Gastroesophageal sphincter (tissue), 4 donors: ENCODE measurements at regions not wholly inside any gene's neighbourhood (a gene's known extent, or its start where the extent isn't known, plus 50 kb on each side); places are given as distances from the start of the nearest gene placed in this dataset.

ENCODE experiments used
- ATAC-seq: fragments of 150-250 bp; one replicate; pipeline ENCODE4 v1.9.1; 2016; ENCODE audit warnings: mild to moderate bottlenecking, moderate library complexity
- H3K27ac ChIP-seq, 4 donors: fragments of 200-600 bp; sonication (generic) in 3 of 4; 1 replicate in 3 of 4; 2 replicates in 1 of 4; pipeline ENCODE4 v1.5.1; 2016 to 2019
- H3K27me3 ChIP-seq: fragments of 200-600 bp; sonication (generic); one replicate; pipeline ENCODE4 v1.5.1; 2019
- H3K36me3 ChIP-seq, 2 donors: fragments of 200-600 bp; sonication (generic); one replicate each; pipeline ENCODE4 v1.5.1; 2019; ENCODE audit warnings: control low read depth in 1 of 2
- H3K4me1 ChIP-seq, 3 donors: fragments of 200-600 bp; sonication (generic); 1 replicate in 2 of 3; 2 replicates in 1 of 3; pipeline ENCODE4 v1.5.1; 2016 to 2019; ENCODE audit warnings: control low read depth in 2 of 3
- H3K4me3 ChIP-seq, 2 donors: fragments of 200-600 bp; sonication (generic); one replicate each; pipeline ENCODE4 v1.5.1; 2019; ENCODE audit warnings: mild to moderate bottlenecking in 1 of 2, moderate library complexity in 1 of 2
- H3K9me3 ChIP-seq, 3 donors: fragments of 200-600 bp; sonication (generic); one replicate each; pipeline ENCODE4 v1.5.1; 2017 to 2019; ENCODE audit warnings: control low read depth in 2 of 3
- EP300 ChIP-seq: sonication (generic); formaldehyde crosslinking; IDR thresholded peaks from one replicate; pipeline ENCODE4 v1.6.1; 2017; ENCODE audit warnings: antibody characterized with exemption, mild to moderate bottlenecking
- POLR2A ChIP-seq, 2 donors: fragments of 450-650 bp; IDR thresholded peaks; one replicate each; pipeline ENCODE4 v1.6.1; 2017; ENCODE audit warnings: antibody characterized with exemption in 2 of 2, mild to moderate bottlenecking in 2 of 2, moderate library complexity in 1 of 2
- POLR2AphosphoS5 ChIP-seq: sonication (generic); formaldehyde crosslinking; IDR thresholded peaks from one replicate; pipeline ENCODE4 v1.6.1; 2017; ENCODE audit warnings: antibody characterized with exemption
- WGBS, 2 donors: methylation state at CpG; one replicate each; pipeline ENCODE4 v1.1.5; 2018; ENCODE audit warnings: low coverage in 1 of 2; 5-methylcytosine and 5-hydroxymethylcytosine counted together
- small RNA-seq, 4 donors: library from RNA; depleted of rRNA; stranded (forward); fragments of <200 nt; gene quantifications; one replicate each; pipeline ENCODE3, GENCODE V24; 2016
- TF ChIP-seq, protein P1 (sequence below), 4 experiments: fragments of 200-600 bp in 2 of 4; fragments of 450-650 bp in 2 of 4; sonication (generic) in 1 of 4; IDR thresholded peaks; one replicate each; pipeline ENCODE4 v1.5.1; 2017 to 2019; ENCODE audit warnings: antibody characterized with exemption in 4 of 4, mild to moderate bottlenecking in 2 of 4, moderate library complexity in 2 of 4

DNA sequence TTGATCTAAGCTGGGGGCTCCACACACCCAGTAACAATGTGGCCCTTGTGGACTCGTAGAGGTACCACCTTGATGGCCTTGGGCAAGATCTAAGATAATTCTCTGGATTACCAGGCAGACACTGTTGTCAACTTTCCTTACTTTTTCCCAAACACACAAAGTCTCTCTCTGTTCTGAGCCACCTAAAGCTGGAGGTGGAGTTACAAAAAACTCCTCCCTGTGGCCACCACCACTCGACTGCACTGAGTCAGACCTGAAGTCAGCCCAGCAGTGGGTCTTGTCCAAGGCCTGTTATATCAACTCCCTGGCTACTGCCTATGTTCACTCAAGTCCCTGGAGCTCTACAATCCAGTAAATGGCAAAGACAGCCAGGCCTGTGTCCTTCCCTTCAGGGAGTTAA lies 70.1 kb upstream of the TECRL start:
- no peak overlapping the region for H3K4me3 ChIP-seq
- no peak for TF ChIP-seq EP300
- no peak for TF ChIP-seq POLR2AphosphoS5
- TF ChIP-seq POLR2A (IDR thresholded peaks at IDR 0.05): no peak
- TF ChIP-seq, protein P1, sequence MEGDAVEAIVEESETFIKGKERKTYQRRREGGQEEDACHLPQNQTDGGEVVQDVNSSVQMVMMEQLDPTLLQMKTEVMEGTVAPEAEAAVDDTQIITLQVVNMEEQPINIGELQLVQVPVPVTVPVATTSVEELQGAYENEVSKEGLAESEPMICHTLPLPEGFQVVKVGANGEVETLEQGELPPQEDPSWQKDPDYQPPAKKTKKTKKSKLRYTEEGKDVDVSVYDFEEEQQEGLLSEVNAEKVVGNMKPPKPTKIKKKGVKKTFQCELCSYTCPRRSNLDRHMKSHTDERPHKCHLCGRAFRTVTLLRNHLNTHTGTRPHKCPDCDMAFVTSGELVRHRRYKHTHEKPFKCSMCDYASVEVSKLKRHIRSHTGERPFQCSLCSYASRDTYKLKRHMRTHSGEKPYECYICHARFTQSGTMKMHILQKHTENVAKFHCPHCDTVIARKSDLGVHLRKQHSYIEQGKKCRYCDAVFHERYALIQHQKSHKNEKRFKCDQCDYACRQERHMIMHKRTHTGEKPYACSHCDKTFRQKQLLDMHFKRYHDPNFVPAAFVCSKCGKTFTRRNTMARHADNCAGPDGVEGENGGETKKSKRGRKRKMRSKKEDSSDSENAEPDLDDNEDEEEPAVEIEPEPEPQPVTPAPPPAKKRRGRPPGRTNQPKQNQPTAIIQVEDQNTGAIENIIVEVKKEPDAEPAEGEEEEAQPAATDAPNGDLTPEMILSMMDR (IDR thresholded peaks at IDR 0.05): no peak
- H3K27me3 ChIP-seq: no peaks in the 10 kb centered on the region
- no peaks in the 10 kb centered on the region for H3K4me1 ChIP-seq
- ATAC-seq: no peak
- H3K9me3 ChIP-seq: no peaks in the 10 kb centered on the region
- no peak overlapping the region for H3K27ac ChIP-seq
- no peaks in the 10 kb centered on the region for H3K36me3 ChIP-seq
- WGBS, 2 donors: 60 to 100% methylated on average over 1 to 2 of the region's 2 CpGs

DNA sequence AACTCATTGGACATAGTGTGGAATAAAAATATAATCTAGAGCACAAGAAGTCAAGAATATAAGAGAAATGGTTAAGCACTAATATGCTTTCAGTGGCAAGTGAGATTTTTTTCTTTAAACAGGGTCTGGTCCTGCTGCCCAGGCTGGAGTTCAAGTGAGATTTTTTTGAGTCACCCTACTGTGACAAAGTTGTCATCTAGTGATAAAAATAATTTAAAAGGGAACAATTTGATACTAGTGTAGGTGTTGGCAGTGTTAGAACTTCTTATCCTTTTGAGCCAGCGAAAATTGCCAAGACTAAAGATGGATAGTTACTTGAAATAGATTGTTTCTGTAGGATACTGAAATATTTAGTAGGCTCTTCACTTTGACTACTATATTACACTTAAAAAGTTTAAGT lies 67.9 kb upstream of the TECRL start:
- Histone ChIP-seq H3K27ac (no peak overlapping the region), H3K9me3 (no peaks in the 10 kb centered on the region), H3K4me1 (no peaks in the 10 kb centered on the region), H3K36me3 (no peaks in the 10 kb centered on the region), H3K27me3 (no peaks in the 10 kb centered on the region), H3K4me3 (no peak overlapping the region)
- WGBS, 2 donors: 17 to 64% methylated on average over 1 of the region's 1 CpG
- no peak for ATAC-seq
- TF ChIP-seq EP300: no peak
- TF ChIP-seq POLR2AphosphoS5: no peak
- TF ChIP-seq POLR2A (IDR thresholded peaks at IDR 0.05): no peak
- TF ChIP-seq, protein P1 (IDR thresholded peaks at IDR 0.05): no peak

DNA sequence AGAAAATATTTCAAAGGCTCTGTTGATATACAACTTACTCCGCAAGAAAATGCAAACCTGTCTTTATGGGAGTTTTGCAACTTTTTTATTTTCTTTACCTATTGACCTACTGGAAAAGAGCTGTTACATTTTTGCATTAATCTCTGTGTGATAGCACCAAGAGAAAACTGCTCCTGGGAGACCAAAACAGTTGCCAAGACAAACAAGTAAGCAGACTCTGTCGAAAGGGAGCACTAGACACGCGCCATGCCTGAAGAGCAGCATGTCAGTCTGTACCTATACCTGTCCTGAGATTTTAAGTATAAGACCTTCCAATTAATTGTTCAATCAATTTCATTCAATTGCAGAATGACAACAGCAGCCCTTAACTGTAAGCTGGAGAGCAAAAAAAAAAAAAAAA lies 56.0 kb upstream of the TECRL start:
- Histone ChIP-seq H3K4me1 (no peaks in the 10 kb centered on the region), H3K36me3 (no peaks in the 10 kb centered on the region), H3K27me3 (no peaks in the 10 kb centered on the region), H3K27ac (no peak overlapping the region), H3K4me3 (no peak overlapping the region), H3K9me3 (no peaks in the 10 kb centered on the region)
- ATAC-seq: no peak
- TF ChIP-seq POLR2A (IDR thresholded peaks at IDR 0.05) (no peak), EP300 (no peak), POLR2AphosphoS5 (no peak)
- TF ChIP-seq, protein P1 (IDR thresholded peaks at IDR 0.05): no peak
- 48 to 75% methylated on average over 2 to 4 of the region's 4 CpGs for WGBS, 2 donors

DNA sequence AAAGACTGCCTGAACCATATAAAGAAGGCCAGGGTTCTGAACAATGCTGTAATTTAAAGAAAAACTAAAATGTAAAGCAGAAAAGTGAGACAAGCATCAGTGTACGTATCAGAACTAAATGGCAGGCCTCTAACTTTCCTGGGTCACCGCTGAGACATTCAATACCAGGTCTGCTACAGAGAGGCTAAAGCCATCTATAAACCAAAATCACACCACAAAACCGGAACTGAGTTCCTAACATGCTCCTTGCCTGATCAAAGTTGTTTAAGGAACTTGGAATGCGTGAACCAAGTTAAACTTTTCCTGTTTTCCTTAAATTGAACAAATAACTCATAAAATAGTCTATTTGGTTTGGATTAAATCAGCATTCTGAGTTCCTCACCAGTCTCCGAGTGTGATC lies 55.3 kb upstream of the TECRL start:
- no peaks in the 10 kb centered on the region for H3K9me3 ChIP-seq
- TF ChIP-seq POLR2A (IDR thresholded peaks at IDR 0.05) (no peak), POLR2AphosphoS5 (no peak), EP300 (no peak)
- TF ChIP-seq, protein P1 (IDR thresholded peaks at IDR 0.05): no peak
- H3K36me3 ChIP-seq: no peaks in the 10 kb centered on the region
- no peak for ATAC-seq
- H3K4me1 ChIP-seq: no peaks in the 10 kb centered on the region
- whole genome bisulfite sequencing, 2 donors: 59 to 64% methylated on average over 5 of the region's 5 CpGs
- H3K27me3 ChIP-seq: no peaks in the 10 kb centered on the region
- H3K4me3 ChIP-seq: no peak overlapping the region
- no peak overlapping the region for H3K27ac ChIP-seq

Small RNA genes in the stretch of these regions (small RNA-seq; reads per million reads assigned to genes)
- gene MTCO3P27 (0 reads per million in 4 donors), gene MTND4LP31 (0 reads per million in 4 donors)
